GM23248 (cell line): ENCODE measurements at regions not wholly inside any gene's neighbourhood (a gene's known extent, or its start where the extent isn't known, plus 50 kb on each side); places are given as distances from the start of the nearest gene placed in this dataset.

Source experiments
- DNase-seq: peaks from one replicate; pipeline ENCODE4 v3.0.0-alpha.2; 2015
- H2AFZ ChIP-seq: fragments of 200-600 bp; sonication (generic); 2 replicates; pipeline ENCODE4 v1.6.1; 2016; ENCODE audit warnings: antibody characterized with exemption
- H3F3A ChIP-seq: fragments of 200-600 bp; sonication (generic); 2 replicates; pipeline ENCODE4 v1.6.1; 2016; ENCODE audit warnings: mild to moderate bottlenecking, antibody characterized with exemption, mixed run types; ENCODE audit not compliant: insufficient read depth
- H3K27ac ChIP-seq: fragments of 200-600 bp; sonication (generic); 2 replicates; pipeline ENCODE4 v1.5.1; 2016; ENCODE audit warnings: mild to moderate bottlenecking
- H3K27me3 ChIP-seq: fragments of 200-600 bp; sonication (generic); replicated peaks from 2 replicates; pipeline ENCODE4 v1.6.1; 2016; ENCODE audit warnings: mild to moderate bottlenecking; ENCODE audit not compliant: insufficient read depth
- H3K36me3 ChIP-seq: fragments of 200-600 bp; sonication (generic); 2 replicates; pipeline ENCODE4 v1.6.1; 2016; ENCODE audit warnings: low read depth, mild to moderate bottlenecking
- H3K4me1 ChIP-seq: fragments of 200-600 bp; sonication (generic); 2 replicates; pipeline ENCODE4 v1.6.1; 2016; ENCODE audit warnings: mild to moderate bottlenecking; ENCODE audit not compliant: insufficient read depth
- H3K4me2 ChIP-seq: fragments of 200-600 bp; sonication (generic); one replicate; pipeline ENCODE4 v1.6.1; 2016; ENCODE audit warnings: mild to moderate bottlenecking; ENCODE audit not compliant: unreplicated experiment
- H3K4me3 ChIP-seq: fragments of 200-600 bp; sonication (generic); 2 replicates; pipeline ENCODE4 v1.5.1; 2016; ENCODE audit warnings: mild to moderate bottlenecking
- H3K79me2 ChIP-seq: fragments of 200-600 bp; sonication (generic); 2 replicates; pipeline ENCODE4 v1.6.1; 2016; ENCODE audit warnings: mild to moderate bottlenecking; ENCODE audit not compliant: insufficient read depth
- H3K9ac ChIP-seq: fragments of 200-600 bp; sonication (generic); 2 replicates; pipeline ENCODE4 v1.6.1; 2016; ENCODE audit warnings: mild to moderate bottlenecking
- H3K9me2 ChIP-seq: fragments of 200-600 bp; sonication (generic); 2 replicates; pipeline ENCODE4 v1.6.1; 2016; ENCODE audit warnings: mixed run types, mild to moderate bottlenecking, moderate library complexity; ENCODE audit not compliant: insufficient read depth
- H3K9me3 ChIP-seq: fragments of 200-600 bp; sonication (generic); one replicate; pipeline ENCODE4 v1.6.1; 2017; ENCODE audit warnings: low read depth
- H4K20me1 ChIP-seq: fragments of 200-600 bp; sonication (generic); 2 replicates; pipeline ENCODE4 v1.6.0; 2016; ENCODE audit not compliant: insufficient read depth
- EZH2 ChIP-seq: fragments of 200-600 bp; sonication (generic); IDR thresholded peaks from 2 replicates; pipeline ENCODE4 v1.6.1; 2018; ENCODE audit warnings: antibody characterized with exemption, mild to moderate bottlenecking; ENCODE audit not compliant: insufficient read depth, poor library complexity, severe bottlenecking
- EZH2phosphoT487 ChIP-seq: fragments of 200-600 bp; sonication (generic); IDR thresholded peaks from 2 replicates; pipeline ENCODE4 v1.6.1; 2018; ENCODE audit warnings: antibody characterized with exemption, moderate library complexity, mild to moderate bottlenecking, low read depth; ENCODE audit not compliant: insufficient read depth
- WGBS, 2 experiments: methylation state at CpG; one replicate each; pipeline ENCODE4 v1.1.6; 2015 to 2017; ENCODE audit warnings: low lambda C conversion rate in 2 of 2, low coverage in 1 of 2; ENCODE audit errors: missing lambda C conversion rate in 2 of 2; 5-methylcytosine and 5-hydroxymethylcytosine counted together
- in situ Hi-C: fragments of 300-500 bp; cut with MboI; formaldehyde crosslinking; loops from 2 replicates; pipeline ENCODE4 v1.15.0; 2020

DNA sequence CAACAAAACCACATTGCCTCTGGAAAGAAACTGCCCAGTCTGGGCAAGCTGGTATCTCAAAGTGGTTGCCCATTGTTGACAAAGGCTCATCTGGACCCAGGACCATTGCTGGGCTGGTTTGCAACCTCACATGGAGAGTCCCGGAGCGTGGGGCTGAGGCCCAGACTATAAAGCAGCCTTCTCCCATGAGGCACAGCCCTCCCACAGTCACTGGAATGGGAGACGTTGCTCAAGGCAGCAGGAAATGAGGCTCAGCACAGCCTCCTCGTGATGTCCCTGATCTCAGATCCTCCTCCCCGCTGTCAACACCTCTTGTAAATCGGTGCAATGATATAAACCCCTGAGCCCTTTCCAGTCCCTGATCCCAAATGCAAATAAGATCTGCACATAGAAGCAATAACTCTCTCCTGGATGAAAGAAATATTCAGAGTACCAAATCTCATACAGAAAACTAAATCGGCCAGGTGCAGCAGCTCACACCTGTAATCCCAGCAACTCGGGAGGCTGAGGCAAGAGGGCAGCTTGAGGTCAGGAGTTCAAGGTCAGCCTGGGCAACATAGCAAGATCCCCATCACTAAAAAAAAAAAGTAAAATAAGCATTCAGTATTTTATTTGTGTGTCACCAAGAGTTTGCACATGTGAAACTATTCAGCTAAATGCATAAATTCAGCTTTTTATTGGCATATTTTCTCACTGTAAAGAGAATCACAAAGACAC is 103.0 kb upstream of the RREB1 start:
- Histone ChIP-seq H3K27me3 (no peaks in the 10 kb centered on the region), H3K36me3 (no peaks in the 10 kb centered on the region), H3K9me2 (no peaks in the 10 kb centered on the region), H2AFZ (0 out of 2 replicates have a peak overlapping the region, but pooled peaks have one; percentile 17), H3F3A (no peaks in the 10 kb centered on the region), H3K4me2 (no peak overlapping the region), H3K79me2 (no peaks in the 10 kb centered on the region), H3K27ac (no peak overlapping the region), H3K4me1 (no peaks in the 10 kb centered on the region), H4K20me1 (no peaks in the 10 kb centered on the region), H3K4me3 (no peak overlapping the region), H3K9ac (no peak overlapping the region), H3K9me3 (no peaks in the 10 kb centered on the region)
- 22 to 29% methylated on average over 8 of the region's 8 CpGs for WGBS, 2 experiments
- TF ChIP-seq EZH2, result no peak
- no peak for TF ChIP-seq EZH2phosphoT487
- peak; percentile 21 for DNase-seq
- in situ Hi-C loops, result no loop called here

DNA sequence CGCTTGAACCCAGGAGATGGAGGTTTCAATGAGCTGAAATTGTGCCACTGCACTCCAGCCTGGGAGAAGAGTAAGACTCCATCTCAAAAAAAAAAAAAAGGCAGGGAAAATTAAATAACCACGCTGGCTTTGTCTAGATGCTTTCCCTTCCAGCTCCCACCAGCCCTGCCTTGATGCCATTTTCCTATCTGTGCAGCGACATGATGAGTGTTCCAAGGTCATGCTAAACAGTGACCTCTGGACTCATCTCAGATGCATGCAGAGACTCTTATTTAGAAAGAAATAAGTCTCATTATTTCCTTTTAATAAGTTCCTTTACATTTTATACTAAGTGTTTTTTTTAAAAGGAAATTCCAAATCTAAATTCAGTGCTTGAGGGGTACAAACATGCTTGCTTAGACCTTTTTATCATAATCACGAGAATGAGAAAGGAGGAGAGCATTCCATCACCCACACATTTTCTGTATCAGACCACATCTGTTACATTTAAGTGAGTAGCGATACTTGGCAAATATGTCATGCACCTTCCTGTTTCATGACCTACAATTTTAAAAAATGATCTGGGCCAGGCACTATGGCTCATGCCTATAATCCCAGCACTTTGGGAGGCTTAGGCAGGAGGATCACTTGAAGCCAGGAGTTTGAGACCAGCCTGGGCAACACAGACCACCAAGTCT is 101.1 kb upstream of the RREB1 start:
- Histone ChIP-seq H3K9me2 (no peaks in the 10 kb centered on the region), H3K27me3 (no peaks in the 10 kb centered on the region), H3K36me3 (no peaks in the 10 kb centered on the region), H3K27ac (no peak overlapping the region), H3K9me3 (no peaks in the 10 kb centered on the region), H3K4me2 (no peak overlapping the region), H4K20me1 (no peaks in the 10 kb centered on the region), H3K9ac (no peak overlapping the region), H3K4me1 (no peaks in the 10 kb centered on the region), H2AFZ (no peak overlapping the region), H3F3A (no peaks in the 10 kb centered on the region), H3K4me3 (no peak overlapping the region), H3K79me2 (no peaks in the 10 kb centered on the region)
- no peak for TF ChIP-seq EZH2
- TF ChIP-seq EZH2phosphoT487, result no peak
- DNase-seq, result no peak
- in situ Hi-C loops, result no loop called here
- 80 to 87% methylated on average over 5 of the region's 5 CpGs for WGBS, 2 experiments

DNA sequence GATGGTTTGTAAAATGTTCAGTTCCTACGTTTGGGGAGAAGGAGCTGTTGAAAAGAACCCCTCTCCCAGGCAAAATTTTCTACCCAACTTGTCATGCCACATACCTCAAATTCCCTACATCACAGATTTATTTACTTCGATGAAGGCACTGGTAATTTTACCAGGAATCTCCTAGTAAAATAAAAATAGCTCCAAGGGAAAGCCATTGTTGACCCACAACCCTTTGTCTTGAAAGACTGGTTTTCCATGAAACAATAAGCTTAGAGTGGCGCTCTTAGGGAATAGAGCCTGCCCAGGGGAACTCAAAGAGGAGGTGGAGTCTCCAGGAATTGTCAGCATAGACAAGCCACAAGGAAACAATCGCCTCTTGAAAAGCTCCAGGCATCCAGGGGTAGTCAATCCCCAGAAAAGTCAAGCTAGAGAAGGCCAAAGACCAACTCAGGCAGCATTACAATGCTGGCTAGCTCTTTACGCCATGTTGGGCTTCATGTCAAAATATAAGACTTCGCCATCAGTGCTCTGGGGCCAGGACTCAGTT is 99.2 kb upstream of the RREB1 start:
- no peak overlapping the region for H3K27ac ChIP-seq
- H3K36me3 ChIP-seq, result no peaks in the 10 kb centered on the region
- H3K27me3 ChIP-seq, result no peaks in the 10 kb centered on the region
- H3K4me3 ChIP-seq, result no peak overlapping the region
- no peaks in the 10 kb centered on the region for H3K79me2 ChIP-seq
- H3K4me2 ChIP-seq, result no peak overlapping the region
- WGBS, 2 experiments, result 67 to 68% methylated on average over 6 of the region's 6 CpGs
- no peaks in the 10 kb centered on the region for H3K9me3 ChIP-seq
- no peaks in the 10 kb centered on the region for H3F3A ChIP-seq
- no peaks in the 10 kb centered on the region for H4K20me1 ChIP-seq
- H3K9ac ChIP-seq, result no peak overlapping the region
- no peaks in the 10 kb centered on the region for H3K4me1 ChIP-seq
- in situ Hi-C loops, result no loop called here
- DNase-seq, result no peak
- no peak overlapping the region for H2AFZ ChIP-seq
- TF ChIP-seq EZH2phosphoT487 (no peak), EZH2 (no peak)
- no peaks in the 10 kb centered on the region for H3K9me2 ChIP-seq

DNA sequence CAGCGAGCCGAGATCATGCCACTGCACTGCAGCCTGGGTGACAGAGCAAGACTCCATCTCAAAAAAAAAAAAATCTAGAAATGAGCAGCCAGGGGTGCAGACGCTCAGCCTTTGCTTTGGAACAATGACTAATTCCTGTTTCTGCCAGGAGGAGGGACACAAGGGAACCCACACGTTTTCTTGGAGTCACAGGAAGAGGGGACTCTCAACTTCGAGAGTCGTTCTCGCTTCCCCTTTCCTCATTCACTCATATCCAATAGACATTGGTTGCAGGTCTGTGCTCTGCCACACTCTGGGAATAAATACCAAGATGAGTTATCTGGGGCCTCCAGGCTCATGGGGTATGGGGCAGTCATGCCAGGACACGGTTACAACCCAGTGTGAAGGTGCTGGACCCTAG is 91.5 kb upstream of the RREB1 start:
- TF ChIP-seq EZH2 (no peak), EZH2phosphoT487 (no peak)
- in situ Hi-C loops, result no loop called here
- peak overlapping the region; percentile 57; the same call in 1 of the 2 replicates for H2AFZ ChIP-seq
- H3F3A ChIP-seq, result no peaks in the 10 kb centered on the region
- no peaks in the 10 kb centered on the region for H3K36me3 ChIP-seq
- DNase-seq, result peak; percentile 41
- no peaks in the 10 kb centered on the region for H4K20me1 ChIP-seq
- H3K79me2 ChIP-seq, result no peaks in the 10 kb centered on the region
- H3K9me3 ChIP-seq, result no peaks in the 10 kb centered on the region
- H3K27me3 ChIP-seq, result no peaks in the 10 kb centered on the region
- no peak overlapping the region for H3K9ac ChIP-seq
- H3K4me2 ChIP-seq, result no peak overlapping the region
- no peak overlapping the region for H3K27ac ChIP-seq
- H3K9me2 ChIP-seq, result no peaks in the 10 kb centered on the region
- H3K4me1 ChIP-seq, result 0 out of 2 replicates have a peak, but pooled peaks cover 5% of the 10 kb centered on the region
- no peak overlapping the region for H3K4me3 ChIP-seq
- WGBS, 2 experiments, result 45 to 48% methylated on average over 8 of the region's 8 CpGs
